Esophagus squamous epithelium (tissue), 4 donors: ENCODE measurements at regions not wholly inside any gene's neighbourhood (a gene's known extent, or its start where the extent isn't known, plus 50 kb on each side); places are given as distances from the start of the nearest gene placed in this dataset.

Experiments used
- CTCF ChIP-seq, 6 experiments: fragments of 450-650 bp in 4 of 6; fragments of 200-600 bp in 2 of 6; sonication (generic) in 2 of 6; IDR thresholded peaks; one replicate each; pipeline ENCODE4 v1.5.1; 2016 to 2019; ENCODE audit warnings: antibody characterized with exemption in 6 of 6, mild to moderate bottlenecking in 4 of 6, moderate library complexity in 4 of 6
- POLR2A ChIP-seq, 4 donors: fragments of 450-650 bp; IDR thresholded peaks; one replicate each; pipeline ENCODE4 v1.6.1; 2017; ENCODE audit warnings: antibody characterized with exemption in 4 of 4, mild to moderate bottlenecking in 4 of 4, moderate library complexity in 3 of 4

- TF ChIP-seq CTCF (IDR thresholded peaks at IDR 0.05) (no peak), POLR2A (IDR thresholded peaks at IDR 0.05) (no peak)
These were observed 155.9 kb downstream of the DLEU7 start for GRCh38 chr13:50687545-50687944.
